Vagina (tissue), 2 donors: ENCODE measurements at regions not wholly inside any gene's neighbourhood (a gene's known extent, or its start where the extent isn't known, plus 50 kb on each side); places are given as distances from the start of the nearest gene placed in this dataset.

ENCODE experiments used
- DNase-seq, 2 donors: peaks; one replicate each; pipeline ENCODE4 v3.0.0-alpha.2; 2017; ENCODE audit errors: extremely low spot score in 2 of 2
- H3K27ac ChIP-seq: fragments of 200-600 bp; sonication (generic); one replicate; pipeline ENCODE4 v1.5.1; 2019
- H3K27me3 ChIP-seq: fragments of 200-600 bp; sonication (generic); one replicate; pipeline ENCODE4 v1.5.1; 2019
- H3K36me3 ChIP-seq, 2 donors: fragments of 200-600 bp; sonication (generic); one replicate each; pipeline ENCODE4 v1.5.1; 2017 to 2019
- H3K4me1 ChIP-seq: fragments of 200-600 bp; sonication (generic); one replicate; pipeline ENCODE4 v1.5.1; 2019
- H3K4me3 ChIP-seq, 2 donors: fragments of 200-600 bp; sonication (generic); 1 replicate in 1 of 2; 2 replicates in 1 of 2; pipeline ENCODE4 v1.5.1; 2016 to 2019
- H3K9me3 ChIP-seq: fragments of 200-600 bp; sonication (generic); one replicate; pipeline ENCODE4 v1.5.1; 2019
- CTCF ChIP-seq, 3 experiments: fragments of 450-650 bp in 2 of 3; fragments of 200-600 bp in 1 of 3; sonication (generic) in 1 of 3; IDR thresholded peaks; one replicate each; pipeline ENCODE4 v1.5.1; 2017 to 2019; ENCODE audit warnings: antibody characterized with exemption in 3 of 3, mild to moderate bottlenecking in 2 of 3, moderate library complexity in 2 of 3
- POLR2A ChIP-seq, 2 donors: fragments of 450-650 bp; IDR thresholded peaks; one replicate each; pipeline ENCODE4 v1.6.1; 2017; ENCODE audit warnings: antibody characterized with exemption in 2 of 2, mild to moderate bottlenecking in 2 of 2, moderate library complexity in 2 of 2
- POLR2AphosphoS5 ChIP-seq, 2 donors: sonication (generic); formaldehyde crosslinking; IDR thresholded peaks; one replicate each; pipeline ENCODE4 v1.9.0; 2017; ENCODE audit warnings: antibody characterized with exemption in 2 of 2, mild to moderate bottlenecking in 2 of 2, low read depth in 1 of 2; ENCODE audit not compliant: insufficient read depth in 1 of 2
- intact Hi-C: fragments of 100-400 bp; cut with DNase I; formaldehyde crosslinking; loops from one replicate; pipeline ENCODE4 v1.15.1; 2023

- intact Hi-C loops = no loop called here
- H3K36me3 ChIP-seq = no peaks in the 10 kb centered on the region
Observed at GRCh38 chr7:83306502-83306901, 143.8 kb upstream of the PCLO start.

DNA sequence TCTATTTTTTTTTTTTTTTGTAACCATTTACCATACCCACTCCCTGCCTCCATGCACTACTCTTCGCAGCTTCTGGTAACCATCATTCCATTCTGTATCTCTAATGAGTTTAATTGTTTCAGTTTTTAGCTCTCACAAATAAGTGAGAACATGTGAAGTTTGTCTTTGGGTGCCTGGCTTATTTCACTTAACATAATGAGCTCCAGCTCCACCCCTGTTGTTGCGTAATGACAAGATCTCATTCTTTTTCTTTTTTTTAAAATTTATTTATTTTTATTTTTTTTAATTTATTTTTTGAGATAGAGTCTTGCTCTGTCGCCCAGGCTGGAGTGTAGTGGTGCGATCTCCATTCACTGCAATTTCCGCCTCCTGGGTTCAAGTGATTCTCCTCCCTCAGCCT, 142.3 kb upstream of the PCLO start:
- H3K4me1 ChIP-seq = no peaks in the 10 kb centered on the region
- intact Hi-C loops = no loop called here
- H3K36me3 ChIP-seq = no peaks in the 10 kb centered on the region
- H3K27me3 ChIP-seq = no peaks in the 10 kb centered on the region
- H3K27ac ChIP-seq = no peak overlapping the region
- DNase-seq = no peak
- no peak overlapping the region for H3K4me3 ChIP-seq
- H3K9me3 ChIP-seq = no peaks in the 10 kb centered on the region
- TF ChIP-seq CTCF (IDR thresholded peaks at IDR 0.05) = no peak

More at GRCh38 chr7:83306502-83306901, 143.8 kb upstream of the PCLO start:
- DNase-seq = no peak
- no peaks in the 10 kb centered on the region for H3K4me1 ChIP-seq
- H3K9me3 ChIP-seq = no peaks in the 10 kb centered on the region
- H3K27ac ChIP-seq = no peak overlapping the region
- TF ChIP-seq POLR2A (IDR thresholded peaks at IDR 0.05) (no peak), CTCF (IDR thresholded peaks at IDR 0.05) (no peak), POLR2AphosphoS5 (IDR thresholded peaks at IDR 0.05; ENCODE audit: insufficient read depth in 1 of 2, low read depth in 1 of 2) (no peak)
- H3K4me3 ChIP-seq = no peak overlapping the region
- no peaks in the 10 kb centered on the region for H3K27me3 ChIP-seq

- no peaks in the 10 kb centered on the region for H3K36me3 ChIP-seq
Observed at GRCh38 chr7:83301416-83301815, 138.7 kb upstream of the PCLO start.

DNA sequence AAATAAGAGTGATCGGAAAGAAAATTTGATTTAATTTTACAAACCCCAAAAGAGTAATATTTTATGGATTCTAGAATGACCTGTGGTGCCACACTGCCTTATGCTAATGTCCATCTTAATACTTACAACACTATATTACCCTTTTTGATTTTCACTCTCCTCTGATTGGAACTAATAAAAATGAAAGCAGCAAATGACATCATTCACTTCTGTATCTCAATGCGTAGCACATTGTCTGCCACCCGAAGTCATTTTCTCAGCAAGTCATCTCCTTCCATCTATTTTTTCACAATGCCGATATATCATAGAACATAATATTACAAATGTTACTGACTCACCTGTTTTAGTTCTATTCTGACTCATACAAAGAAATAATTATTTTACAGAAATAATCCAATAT, 127.5 kb upstream of the PCLO start:
- no peak overlapping the region for H3K4me3 ChIP-seq
- no peaks in the 10 kb centered on the region for H3K9me3 ChIP-seq
- TF ChIP-seq POLR2A (IDR thresholded peaks at IDR 0.05) (no peak), POLR2AphosphoS5 (IDR thresholded peaks at IDR 0.05; ENCODE audit: insufficient read depth in 1 of 2, low read depth in 1 of 2) (no peak)
- H3K27ac ChIP-seq = no peak overlapping the region
- no peak for DNase-seq
- no peaks in the 10 kb centered on the region for H3K36me3 ChIP-seq
- no peaks in the 10 kb centered on the region for H3K27me3 ChIP-seq
- intact Hi-C loops = no loop called here
- no peaks in the 10 kb centered on the region for H3K4me1 ChIP-seq

More at GRCh38 chr7:83301416-83301815, 138.7 kb upstream of the PCLO start:
- Histone ChIP-seq H3K27ac (no peak overlapping the region), H3K4me3 (no peak overlapping the region), H3K27me3 (no peaks in the 10 kb centered on the region), H3K9me3 (no peaks in the 10 kb centered on the region), H3K4me1 (no peaks in the 10 kb centered on the region)
- intact Hi-C loops = no loop called here
- TF ChIP-seq POLR2AphosphoS5 (IDR thresholded peaks at IDR 0.05; ENCODE audit: insufficient read depth in 1 of 2, low read depth in 1 of 2) = no peak
- TF ChIP-seq CTCF (IDR thresholded peaks at IDR 0.05) = no peak
- TF ChIP-seq POLR2A (IDR thresholded peaks at IDR 0.05) = no peak
- no peak for DNase-seq

DNA sequence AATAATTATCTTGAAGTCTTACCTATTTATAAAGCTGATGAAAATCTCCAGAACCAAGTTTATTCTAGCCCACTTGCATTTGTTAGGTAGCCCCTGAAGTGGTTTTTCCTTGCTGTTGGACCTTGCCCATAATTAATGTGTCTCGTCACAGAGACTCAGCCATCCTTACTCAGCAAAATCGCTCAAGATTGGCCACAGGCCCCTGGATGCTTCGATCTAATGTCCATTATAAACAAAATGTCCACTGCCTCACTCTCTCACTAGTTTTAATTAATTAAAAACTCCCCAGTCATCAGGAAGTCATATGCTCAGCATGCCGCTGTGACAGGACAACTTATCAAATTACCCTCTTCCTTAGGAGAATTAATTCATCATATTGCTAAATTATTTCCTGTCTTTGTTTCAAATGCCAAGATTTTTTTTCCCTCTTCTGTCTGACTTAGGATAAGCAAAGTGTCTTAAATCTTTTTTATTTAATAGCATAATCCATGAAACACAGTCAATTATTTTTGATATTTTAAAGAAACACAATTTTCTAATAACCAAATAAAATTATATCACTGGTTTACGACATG, 126.8 kb upstream of the PCLO start:
- H3K9me3 ChIP-seq = no peaks in the 10 kb centered on the region
- no peak overlapping the region for H3K4me3 ChIP-seq
- intact Hi-C loops = loop anchor here (10.0 kb wide), 1 partner anchor 415 kb away; no protein-coding TSS in a partner anchor
- H3K27me3 ChIP-seq = no peaks in the 10 kb centered on the region
- no peaks in the 10 kb centered on the region for H3K4me1 ChIP-seq
- no peak overlapping the region for H3K27ac ChIP-seq
- H3K36me3 ChIP-seq = no peaks in the 10 kb centered on the region
- TF ChIP-seq CTCF (IDR thresholded peaks at IDR 0.05) (no peak), POLR2A (IDR thresholded peaks at IDR 0.05) (no peak), POLR2AphosphoS5 (IDR thresholded peaks at IDR 0.05; ENCODE audit: insufficient read depth in 1 of 2, low read depth in 1 of 2) (no peak)
- DNase-seq = no peak
